ENCODE measurements at regions not wholly inside any gene's neighbourhood (a gene's known extent, or its start where the extent isn't known, plus 50 kb on each side); places are given as distances from the start of the nearest gene placed in this dataset.

DNA sequence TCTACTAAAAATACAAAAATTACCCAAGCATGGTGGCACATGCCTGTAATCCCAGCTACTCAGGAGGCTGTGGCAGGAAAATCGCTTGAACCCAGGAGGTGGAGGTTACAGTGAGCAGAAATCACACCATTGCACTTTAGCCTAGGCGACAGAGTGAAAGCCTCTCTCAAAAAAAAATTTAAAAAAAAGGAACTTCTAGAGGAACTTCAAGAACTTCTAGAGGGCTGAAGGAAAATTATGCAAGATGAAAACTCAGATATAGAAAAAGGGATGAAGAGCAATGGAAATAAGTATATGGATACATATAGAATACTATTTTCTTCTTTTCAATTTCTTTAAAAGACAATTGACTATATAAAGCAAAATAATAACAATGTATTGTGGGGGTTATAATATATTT is 51.2 kb upstream of the PRR5 start:
- TF ChIP-seq, protein P1, sequence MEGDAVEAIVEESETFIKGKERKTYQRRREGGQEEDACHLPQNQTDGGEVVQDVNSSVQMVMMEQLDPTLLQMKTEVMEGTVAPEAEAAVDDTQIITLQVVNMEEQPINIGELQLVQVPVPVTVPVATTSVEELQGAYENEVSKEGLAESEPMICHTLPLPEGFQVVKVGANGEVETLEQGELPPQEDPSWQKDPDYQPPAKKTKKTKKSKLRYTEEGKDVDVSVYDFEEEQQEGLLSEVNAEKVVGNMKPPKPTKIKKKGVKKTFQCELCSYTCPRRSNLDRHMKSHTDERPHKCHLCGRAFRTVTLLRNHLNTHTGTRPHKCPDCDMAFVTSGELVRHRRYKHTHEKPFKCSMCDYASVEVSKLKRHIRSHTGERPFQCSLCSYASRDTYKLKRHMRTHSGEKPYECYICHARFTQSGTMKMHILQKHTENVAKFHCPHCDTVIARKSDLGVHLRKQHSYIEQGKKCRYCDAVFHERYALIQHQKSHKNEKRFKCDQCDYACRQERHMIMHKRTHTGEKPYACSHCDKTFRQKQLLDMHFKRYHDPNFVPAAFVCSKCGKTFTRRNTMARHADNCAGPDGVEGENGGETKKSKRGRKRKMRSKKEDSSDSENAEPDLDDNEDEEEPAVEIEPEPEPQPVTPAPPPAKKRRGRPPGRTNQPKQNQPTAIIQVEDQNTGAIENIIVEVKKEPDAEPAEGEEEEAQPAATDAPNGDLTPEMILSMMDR (conservative IDR thresholded peaks at IDR 0.05; ENCODE audit: low read depth, low read length) = no peak
- TF ChIP-seq EZH2 (IDR thresholded peaks at IDR 0.05; ENCODE audit: borderline replicate concordance, low read depth, low read length, poor library complexity, severe bottlenecking) = no peak

All from A673 (cell line).